ENCODE measurements at regions not wholly inside any gene's neighbourhood (a gene's known extent, or its start where the extent isn't known, plus 50 kb on each side); places are given as distances from the start of the nearest gene placed in this dataset.

DNA sequence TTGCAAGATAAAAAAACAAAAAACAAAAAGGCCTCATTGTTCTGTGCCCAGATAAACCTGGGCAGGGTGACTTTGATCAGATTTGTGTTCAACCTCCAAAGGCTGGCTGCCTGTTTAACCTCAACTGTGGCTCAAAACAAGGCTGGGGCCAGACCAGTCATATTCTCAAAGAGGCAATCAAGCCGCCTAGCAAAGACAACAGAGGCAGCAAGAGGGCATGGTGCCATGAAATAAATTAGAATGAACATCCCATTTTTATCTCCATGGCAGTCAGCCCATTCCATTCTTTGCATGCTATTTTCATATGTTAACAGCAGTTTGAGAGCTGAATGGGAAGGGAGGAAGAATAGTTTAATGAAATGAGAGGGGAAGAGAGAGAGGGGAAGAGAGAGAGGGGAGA lies 1150.3 kb downstream of the TYW1 start:
- H3K36me3 Mint-ChIP-seq (ENCODE audit: low read depth): peaks cover 59% of the 10 kb centered on the region
- no peaks in the 10 kb centered on the region for H3F3A ChIP-seq (replicated peaks; ENCODE audit: low read depth)
- ATAC-seq: no peak
- no peaks in the 10 kb centered on the region for H3K36me3 ChIP-seq (ENCODE audit: insufficient read depth)
- no peak overlapping the region for H3K4me3 Mint-ChIP-seq
- no peaks in the 10 kb centered on the region for H3K27me3 ChIP-seq (ENCODE audit: insufficient read depth)
- H3K27ac ChIP-seq (ENCODE audit: low read depth): no peak overlapping the region
- no peaks in the 10 kb centered on the region for H3K4me1 Mint-ChIP-seq
- no peak overlapping the region for H2AFZ ChIP-seq
- no peaks in the 10 kb centered on the region for H3K79me2 ChIP-seq (replicated peaks; ENCODE audit: insufficient read depth)
- no peaks in the 10 kb centered on the region for H3K9me2 ChIP-seq (ENCODE audit: insufficient read depth)
- no peaks in the 10 kb centered on the region for H3K4me1 ChIP-seq (ENCODE audit: insufficient read depth)
- H3K27ac Mint-ChIP-seq: no peak overlapping the region
- H3K27me3 Mint-ChIP-seq (ENCODE audit: insufficient read depth, low read depth, poor library complexity): peaks cover 3% of the 10 kb centered on the region
- H3K4me2 ChIP-seq: no peak overlapping the region
- no peak for DNase-seq (ENCODE audit: low spot score)
- peaks cover 98% of the 10 kb centered on the region for H3K9me3 Mint-ChIP-seq
- H4K20me1 ChIP-seq (replicated peaks; ENCODE audit: insufficient read depth): no peaks in the 10 kb centered on the region
- H3K4me3 ChIP-seq: no peak overlapping the region
- TF ChIP-seq ZNF114 (CRISPR knock-in tag; IDR thresholded peaks at IDR 0.05) (no peak), STAT1 (IDR thresholded peaks at IDR 0.05; ENCODE audit: unreplicated experiment) (no peak), EZH2 (IDR thresholded peaks at IDR 0.05; ENCODE audit: low read depth, unreplicated experiment) (no peak)
- TF ChIP-seq, protein P1, sequence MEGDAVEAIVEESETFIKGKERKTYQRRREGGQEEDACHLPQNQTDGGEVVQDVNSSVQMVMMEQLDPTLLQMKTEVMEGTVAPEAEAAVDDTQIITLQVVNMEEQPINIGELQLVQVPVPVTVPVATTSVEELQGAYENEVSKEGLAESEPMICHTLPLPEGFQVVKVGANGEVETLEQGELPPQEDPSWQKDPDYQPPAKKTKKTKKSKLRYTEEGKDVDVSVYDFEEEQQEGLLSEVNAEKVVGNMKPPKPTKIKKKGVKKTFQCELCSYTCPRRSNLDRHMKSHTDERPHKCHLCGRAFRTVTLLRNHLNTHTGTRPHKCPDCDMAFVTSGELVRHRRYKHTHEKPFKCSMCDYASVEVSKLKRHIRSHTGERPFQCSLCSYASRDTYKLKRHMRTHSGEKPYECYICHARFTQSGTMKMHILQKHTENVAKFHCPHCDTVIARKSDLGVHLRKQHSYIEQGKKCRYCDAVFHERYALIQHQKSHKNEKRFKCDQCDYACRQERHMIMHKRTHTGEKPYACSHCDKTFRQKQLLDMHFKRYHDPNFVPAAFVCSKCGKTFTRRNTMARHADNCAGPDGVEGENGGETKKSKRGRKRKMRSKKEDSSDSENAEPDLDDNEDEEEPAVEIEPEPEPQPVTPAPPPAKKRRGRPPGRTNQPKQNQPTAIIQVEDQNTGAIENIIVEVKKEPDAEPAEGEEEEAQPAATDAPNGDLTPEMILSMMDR (conservative IDR thresholded peaks at IDR 0.05; ENCODE audit: low read depth in 2 of 2): no peak

- no peak for ATAC-seq
- Mint-ChIP-seq H3K4me1 (no peaks in the 10 kb centered on the region), H3K4me3 (no peak overlapping the region), H3K27ac (no peak overlapping the region), H3K36me3 (ENCODE audit: low read depth) (peaks cover 61% of the 10 kb centered on the region), H3K9me3 (peaks cover 98% of the 10 kb centered on the region), H3K27me3 (ENCODE audit: insufficient read depth, low read depth, poor library complexity) (peaks cover 4% of the 10 kb centered on the region)
- Histone ChIP-seq H3K4me1 (ENCODE audit: insufficient read depth) (no peaks in the 10 kb centered on the region), H3K36me3 (ENCODE audit: insufficient read depth) (no peaks in the 10 kb centered on the region), H3K27ac (ENCODE audit: low read depth) (no peak overlapping the region), H3K27me3 (ENCODE audit: insufficient read depth) (no peaks in the 10 kb centered on the region), H3K4me2 (no peak overlapping the region), H2AFZ (no peak overlapping the region), H4K20me1 (replicated peaks; ENCODE audit: insufficient read depth) (no peaks in the 10 kb centered on the region), H3K79me2 (replicated peaks; ENCODE audit: insufficient read depth) (no peaks in the 10 kb centered on the region), H3K9me2 (ENCODE audit: insufficient read depth) (no peaks in the 10 kb centered on the region), H3K4me3 (no peak overlapping the region), H3F3A (replicated peaks; ENCODE audit: low read depth) (no peaks in the 10 kb centered on the region)
- DNase-seq (ENCODE audit: low spot score): no peak
- TF ChIP-seq EZH2 (IDR thresholded peaks at IDR 0.05; ENCODE audit: low read depth, unreplicated experiment) (no peak), CREB1 (CRISPR knock-in tag; IDR thresholded peaks at IDR 0.05; ENCODE audit: low read depth) (no peak), ZNF331 (CRISPR knock-in tag; IDR thresholded peaks at IDR 0.05; ENCODE audit: low read depth) (no peak), JUNB (IDR thresholded peaks at IDR 0.05; ENCODE audit: unreplicated experiment) (no peak), ZNF114 (CRISPR knock-in tag; IDR thresholded peaks at IDR 0.05) (no peak), EZH2phosphoT487 (IDR thresholded peaks at IDR 0.05; ENCODE audit: unreplicated experiment) (no peak), REST (IDR thresholded peaks at IDR 0.05; ENCODE audit: unreplicated experiment) (no peak), STAT1 (IDR thresholded peaks at IDR 0.05; ENCODE audit: unreplicated experiment) (no peak), NANOG (IDR thresholded peaks at IDR 0.05; ENCODE audit: borderline replicate concordance) (no peak)
- TF ChIP-seq, protein P1 (conservative IDR thresholded peaks at IDR 0.05; ENCODE audit: low read depth in 2 of 2): no peak
Observed at GRCh38 chr7:68147614-68148238, 1151.1 kb downstream of the TYW1 start.
